NCI-H2171 treated with DMSO at 0.1 percent for 48 hours (cell line): ENCODE measurements at regions not wholly inside any gene's neighbourhood (a gene's known extent, or its start where the extent isn't known, plus 50 kb on each side); places are given as distances from the start of the nearest gene placed in this dataset.

Experiments used
- DNase-seq: peaks from one replicate; lab custom pipeline; 2025; lab: John Stamatoyannopoulos, UW

DNA sequence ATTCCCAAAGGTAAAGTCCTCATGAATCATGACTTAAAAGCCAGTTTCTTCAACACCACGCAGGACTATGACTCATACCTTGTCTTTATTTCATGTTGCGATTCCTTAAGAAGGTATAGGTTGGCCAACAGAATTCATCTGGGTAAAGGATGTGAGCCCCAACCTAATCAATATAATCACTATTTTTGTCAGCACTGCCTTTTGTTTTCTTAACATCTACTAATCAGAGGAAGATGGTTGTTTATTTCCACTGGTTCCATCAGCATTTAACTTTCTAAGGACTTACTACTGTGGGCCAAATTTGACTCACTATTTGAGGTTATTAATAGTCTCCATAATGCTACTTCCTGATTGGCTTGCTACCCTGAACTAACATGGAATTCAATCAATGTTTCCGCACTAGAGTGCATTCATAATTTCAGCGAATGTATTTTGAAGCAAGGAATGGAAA, 78.6 kb downstream of the SCG2 start:
- no peak for DNase-seq

DNA sequence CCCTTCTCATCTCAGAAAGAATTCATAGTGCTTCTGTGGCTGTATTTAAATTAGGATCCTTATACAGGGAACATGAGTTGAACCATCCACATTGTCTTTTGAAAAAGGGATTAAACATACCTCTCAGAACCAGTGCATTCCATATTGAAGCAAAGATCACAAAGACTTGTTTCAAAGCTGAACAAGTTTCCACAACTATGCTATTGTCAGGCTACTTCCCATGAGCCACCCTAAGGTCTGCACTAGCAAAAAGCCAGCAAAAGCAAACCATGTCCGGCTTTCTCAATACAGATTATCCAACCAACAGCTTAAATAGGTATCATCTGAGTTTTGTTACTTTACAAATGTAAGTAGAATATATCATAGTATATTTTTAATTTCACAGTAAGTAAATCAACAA, 78.1 kb downstream of the SCG2 start:
- DNase-seq, result no peak

DNA sequence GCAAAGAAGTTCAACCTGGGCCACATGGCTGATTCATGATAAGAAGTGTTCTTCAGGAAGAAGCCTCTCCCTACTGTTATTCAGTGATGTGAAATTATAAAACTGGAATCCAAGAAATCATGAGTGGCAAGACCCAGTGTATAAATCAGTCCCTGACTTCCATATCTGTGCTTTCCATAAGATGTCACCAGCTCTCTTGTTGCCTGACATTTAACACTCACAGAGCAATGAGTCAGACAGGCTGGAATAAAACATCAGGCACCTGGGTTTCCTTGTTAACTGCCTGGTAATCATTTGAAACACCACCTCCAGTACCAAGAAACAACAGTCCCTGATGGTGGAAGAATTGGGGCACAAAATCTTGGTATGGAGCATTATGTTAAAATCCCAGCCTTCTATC, 76.1 kb downstream of the SCG2 start:
- DNase-seq, result no peak

DNA sequence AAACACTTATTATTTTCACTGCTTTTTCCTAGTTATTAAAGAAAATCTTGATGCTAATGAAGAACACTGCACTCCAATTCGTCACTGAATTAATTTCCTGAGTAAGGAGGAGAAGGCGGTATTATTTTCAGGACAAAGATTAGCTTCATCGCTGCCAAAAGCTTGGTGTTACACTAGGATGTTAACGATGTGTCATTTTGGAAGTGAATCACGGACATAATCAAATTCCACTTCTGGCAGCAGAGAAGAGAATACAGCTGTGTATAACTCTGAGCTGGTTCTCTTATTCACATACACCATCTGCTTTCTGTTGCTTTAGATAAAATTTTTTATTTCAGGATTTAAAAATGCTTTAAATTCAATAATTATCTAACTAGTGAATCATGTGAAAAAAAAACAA, 74.1 kb downstream of the SCG2 start:
- DNase-seq, result no peak

DNA sequence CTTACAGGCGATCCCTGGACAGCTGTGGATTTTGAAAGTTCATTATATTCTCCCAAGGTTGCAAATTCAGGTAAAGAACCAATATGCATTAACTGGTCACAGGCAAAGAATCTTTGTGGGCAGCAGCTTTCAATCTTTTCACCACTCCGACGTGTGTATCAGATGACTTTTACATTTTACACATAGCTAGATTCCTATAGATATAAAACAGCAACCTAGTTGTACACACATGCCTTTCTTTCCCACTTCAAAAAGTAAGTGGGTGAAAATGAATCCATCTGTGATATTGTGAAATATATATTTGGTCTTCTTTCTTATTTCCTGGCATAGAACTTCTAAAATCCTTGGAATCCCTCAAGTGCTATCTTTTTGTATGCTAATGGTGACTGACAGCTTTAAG, 72.5 kb downstream of the SCG2 start:
- DNase-seq, result no peak

DNA sequence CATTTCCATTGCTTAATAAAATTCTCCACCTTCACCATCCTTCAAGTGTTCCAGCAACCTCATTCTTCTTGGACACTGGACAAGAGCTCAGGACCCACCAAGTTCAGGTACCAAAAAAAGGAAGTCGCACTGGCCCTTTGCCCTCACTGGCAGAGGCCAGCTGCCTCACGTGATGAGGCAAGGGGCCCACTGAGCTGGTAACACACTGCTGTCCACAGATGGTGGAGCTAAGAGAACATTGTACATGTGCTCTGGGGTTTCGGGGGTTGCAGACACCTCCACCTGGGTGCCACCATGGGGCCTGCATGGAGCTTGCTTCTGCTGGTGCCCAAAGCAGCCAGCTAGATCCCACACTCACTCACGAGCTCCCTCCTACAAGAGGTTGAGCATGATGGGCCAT, 71.3 kb downstream of the SCG2 start:
- no peak for DNase-seq

DNA sequence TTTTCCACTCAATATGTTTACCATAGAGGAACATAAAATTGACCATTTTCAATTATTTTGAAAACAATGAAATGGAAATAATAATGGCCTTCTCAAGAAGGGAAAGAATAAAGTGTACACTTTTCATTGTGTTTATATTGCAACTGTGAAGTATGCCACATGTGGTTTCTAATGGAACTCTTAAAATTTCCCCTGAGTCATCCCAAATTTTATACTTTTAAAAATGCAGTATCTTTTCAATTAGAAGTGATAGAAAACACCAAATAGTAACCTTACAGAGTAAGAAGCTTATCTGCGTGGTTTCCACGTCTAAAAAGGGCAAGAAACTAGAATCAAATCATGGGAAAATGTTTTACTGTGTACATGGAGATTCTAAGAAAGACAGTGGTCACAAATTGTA, 70.0 kb downstream of the SCG2 start:
- DNase-seq, result no peak

DNA sequence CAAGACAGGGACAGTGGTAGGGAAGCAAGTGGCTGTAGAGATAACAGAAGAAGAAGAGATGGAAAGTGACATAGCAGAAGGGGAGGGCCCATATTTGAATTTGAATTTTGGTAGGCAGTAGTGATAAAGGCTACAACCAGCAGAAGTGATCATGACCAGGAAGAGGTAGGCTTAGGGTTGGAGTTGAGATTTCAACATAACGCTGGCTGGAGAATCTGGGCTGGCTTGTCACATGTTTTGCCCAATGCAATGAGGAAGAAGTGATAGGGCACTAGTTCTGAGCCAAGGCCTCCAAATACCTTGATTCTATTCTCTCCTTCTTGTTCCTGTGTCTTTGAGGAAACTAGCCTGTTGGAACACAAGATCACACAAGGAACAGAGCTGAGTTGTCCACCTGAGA, 69.4 kb downstream of the SCG2 start:
- no peak for DNase-seq

DNA sequence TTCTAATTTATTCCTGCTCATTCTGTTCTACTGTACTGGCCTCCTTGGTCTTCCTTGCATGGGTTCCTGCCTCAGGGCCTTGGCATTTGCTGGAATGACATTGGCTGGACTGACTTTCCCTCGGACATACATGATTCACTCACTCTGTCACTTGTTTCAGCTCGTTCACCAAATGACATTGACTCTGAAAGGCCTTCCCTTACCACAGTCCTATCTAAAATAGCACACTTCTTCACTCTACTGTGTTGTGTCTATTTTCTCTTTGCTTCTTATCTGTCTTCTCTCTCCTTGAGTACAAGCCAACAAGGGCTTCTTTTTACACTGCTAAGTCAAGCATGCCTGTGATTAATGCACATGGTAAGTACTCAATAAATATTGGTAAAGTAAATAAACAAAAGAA, 65.6 kb downstream of the SCG2 start:
- no peak for DNase-seq

DNA sequence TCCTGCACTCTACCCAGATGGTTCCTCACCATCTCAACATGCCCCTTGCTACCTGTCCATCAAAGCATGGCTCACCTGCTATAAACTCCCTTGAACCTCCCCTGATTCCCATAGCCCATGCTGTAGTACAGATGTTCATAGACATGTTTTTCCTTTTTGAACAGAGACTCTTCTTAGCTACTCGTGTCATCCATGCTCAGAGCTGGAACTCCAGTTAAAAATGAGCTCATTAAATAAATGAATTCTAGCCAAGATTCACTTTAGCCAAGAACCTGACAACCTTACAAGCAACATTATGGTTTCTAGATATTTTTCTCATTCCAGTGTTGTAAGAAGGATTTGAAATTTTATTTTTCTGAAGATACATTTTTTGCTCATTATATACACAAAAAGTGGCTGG, 65.0 kb downstream of the SCG2 start:
- no peak for DNase-seq

DNA sequence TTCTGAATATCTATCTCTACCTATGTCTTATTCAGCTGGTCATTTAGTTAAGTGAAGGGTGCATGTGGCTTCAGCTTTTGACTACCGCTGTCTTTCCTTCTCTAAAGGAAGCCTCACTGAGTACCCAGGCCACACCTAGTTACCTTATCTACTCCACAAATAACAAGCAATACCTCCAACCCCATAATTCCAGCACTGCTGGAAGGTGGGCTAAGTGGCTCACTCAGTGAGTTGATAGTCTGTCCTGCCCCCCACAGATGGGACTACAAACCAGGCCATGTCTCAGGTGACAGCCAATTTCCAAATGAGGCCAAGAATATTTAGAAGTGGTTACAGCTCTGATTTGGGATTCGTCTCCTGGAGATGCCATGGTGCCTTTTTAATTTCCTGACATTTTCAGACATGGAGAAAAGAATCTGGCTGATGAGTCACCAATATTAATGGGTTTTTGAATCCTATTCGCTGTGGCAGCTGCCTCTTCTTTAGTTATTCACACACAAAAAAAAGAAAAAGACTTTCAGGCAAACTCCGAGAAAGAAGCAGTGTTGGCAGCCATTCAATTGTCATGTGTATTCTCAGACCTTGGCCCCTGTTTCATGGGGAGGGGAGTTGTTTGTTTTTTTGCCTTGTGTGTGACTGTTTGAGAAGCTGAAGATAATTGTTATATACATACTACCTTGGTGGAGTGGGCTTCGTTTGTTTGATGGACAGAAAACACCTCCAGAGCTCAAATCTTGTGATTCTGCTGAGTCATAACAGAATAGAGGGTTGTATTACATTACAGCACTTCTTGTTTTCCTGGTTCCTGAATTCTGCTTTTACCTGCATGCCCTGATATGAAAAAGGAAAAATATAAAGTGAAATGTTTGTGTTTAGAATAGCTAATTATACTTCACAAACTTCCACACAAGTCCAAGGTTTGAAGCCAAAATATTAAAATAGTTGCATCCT, 64.2 kb downstream of the SCG2 start:
- peak; percentile 62 for DNase-seq

DNA sequence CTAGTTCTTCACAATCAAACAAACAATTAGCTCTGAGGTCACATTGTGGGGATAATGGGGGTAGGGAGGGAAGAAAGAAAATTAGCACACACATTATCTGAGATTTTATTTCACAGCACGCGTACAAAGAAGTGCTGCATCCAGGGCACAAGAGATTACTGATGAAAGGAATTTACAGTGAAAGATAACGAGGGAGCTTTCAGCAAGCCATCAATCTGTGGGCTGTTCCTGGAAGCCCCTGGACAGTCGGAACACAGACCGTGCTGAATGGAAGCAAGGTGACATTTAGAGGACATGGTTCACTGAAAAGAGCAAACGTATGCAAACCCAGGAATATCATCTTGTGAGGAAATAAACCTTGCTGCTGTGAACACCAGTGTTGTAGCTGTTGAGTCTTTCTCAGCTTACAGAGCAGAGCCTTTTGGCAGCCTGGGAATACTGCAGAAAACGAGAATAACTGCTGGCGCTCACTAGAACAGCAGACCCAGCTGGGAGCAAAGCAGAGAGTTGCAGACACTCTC, 63.2 kb downstream of the SCG2 start:
- DNase-seq, result peak; percentile 44

DNA sequence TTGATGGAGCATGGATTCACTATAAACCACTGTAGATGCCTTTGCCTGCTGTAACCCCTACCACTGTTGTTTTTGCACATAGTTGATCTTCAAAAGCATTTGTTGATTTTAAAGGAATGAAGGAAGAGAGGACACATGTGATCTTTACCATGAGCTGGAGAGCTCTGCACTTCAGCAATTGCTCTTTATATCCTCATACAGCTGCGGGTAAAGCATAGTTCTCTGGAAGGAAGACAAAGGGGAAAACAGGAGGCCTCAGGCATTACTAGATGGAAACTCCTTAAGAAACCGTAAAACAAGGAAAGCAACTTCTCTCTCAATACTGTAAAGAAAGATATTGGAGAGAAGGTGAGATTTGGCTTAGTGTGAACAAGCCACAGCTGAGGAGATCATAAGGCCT, 60.6 kb downstream of the SCG2 start:
- DNase-seq, result no peak

DNA sequence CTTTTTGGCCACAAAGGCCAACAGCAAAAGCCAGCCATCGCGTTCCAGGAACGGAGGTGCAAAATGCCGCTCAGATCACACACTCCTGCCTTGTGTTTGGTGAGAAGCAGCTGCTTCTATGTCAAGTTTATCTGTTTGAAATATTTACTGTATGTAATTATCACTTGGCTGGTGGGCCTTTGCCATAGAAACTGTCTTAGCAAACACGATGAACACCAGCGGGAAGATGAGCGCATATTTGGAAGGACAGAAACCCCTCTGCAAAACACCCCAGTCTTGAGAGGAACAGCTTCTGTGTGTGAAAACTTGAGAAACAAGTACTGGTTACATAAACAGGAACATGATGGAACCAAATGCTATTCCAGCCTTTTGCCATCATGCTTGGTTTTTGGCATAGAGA, 59.7 kb downstream of the SCG2 start:
- no peak for DNase-seq

DNA sequence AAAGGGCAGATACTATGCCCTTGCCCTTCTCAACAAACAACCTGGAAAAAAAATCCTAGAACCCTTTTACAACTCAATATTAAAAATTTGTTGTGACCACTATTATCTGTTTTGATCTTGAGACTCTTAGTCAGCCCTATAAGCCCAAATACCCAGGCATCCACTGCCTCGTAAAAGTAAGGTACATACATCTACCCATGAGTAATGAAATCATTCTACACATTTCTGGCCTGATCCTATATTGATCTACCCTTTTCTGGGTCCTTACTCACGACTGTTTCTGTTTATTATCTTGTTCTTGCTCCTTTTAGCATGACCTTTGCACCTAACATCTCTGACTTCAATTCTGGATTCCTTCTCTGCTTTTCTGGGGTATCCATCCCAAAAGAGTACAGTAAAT, 56.8 kb downstream of the SCG2 start:
- DNase-seq, result no peak

DNA sequence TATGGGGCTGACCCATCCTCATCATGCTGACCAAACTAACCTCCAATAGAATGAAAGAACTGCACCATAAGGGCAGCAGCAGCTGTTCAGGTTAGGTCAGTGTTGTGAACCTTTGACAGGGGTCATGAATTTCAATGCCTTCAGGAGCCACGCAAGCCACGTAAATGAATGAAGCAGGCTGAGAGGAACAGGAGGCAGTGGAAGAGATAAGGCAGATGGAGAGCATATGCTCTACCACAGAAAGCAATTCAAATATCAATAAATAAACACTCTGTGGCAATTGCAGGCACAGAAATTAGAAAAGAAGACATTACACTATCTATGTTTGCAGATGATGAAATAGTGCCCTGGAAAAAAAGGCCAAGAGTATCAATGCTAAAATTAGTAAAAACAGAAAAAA, 56.3 kb downstream of the SCG2 start:
- DNase-seq, result peak; percentile 24
